IMR-90 (cell line): ENCODE measurements at regions not wholly inside any gene's neighbourhood (a gene's known extent, or its start where the extent isn't known, plus 50 kb on each side); places are given as distances from the start of the nearest gene placed in this dataset.

Experiments
- ATAC-seq: fragments of 200-7000 bp; cut with Tn5 transposase; 2 replicates; pipeline ENCODE4 v1.9.1; 2020; ENCODE audit warnings: low read depth, mild to moderate bottlenecking, moderate library complexity
- BruUV-seq: library from RNA; stranded (reverse); fragments of 400-500 nt; replicated peaks from 2 replicates; lab custom pipeline; 2021; lab: Mats Ljungman, UMichigan
- CTCF ChIA-PET: fragments of 300-600 bp; formaldehyde crosslinking; extraction: SDS; loops from one replicate; lab custom pipeline; 2021; ENCODE audit warnings: antibody characterized with exemption; lab: Yijun Ruan, JAX
- POLR2A ChIA-PET: fragments of 300-600 bp; sonication (Branson Sonifier 250); formaldehyde crosslinking; loops from one replicate; lab custom pipeline; 2022; ENCODE audit warnings: antibody characterized with exemption; ENCODE audit not compliant: unreplicated experiment; lab: Charles Lee
- DNase-seq: peaks from one replicate; pipeline ENCODE4 v3.0.0; 2013
- H2AFZ ChIP-seq: replicated peaks from 2 replicates; pipeline ENCODE3; 2013; ENCODE audit warnings: low read length, mild to moderate bottlenecking; ENCODE audit not compliant: poor library complexity
- H2AK5ac ChIP-seq: 2 replicates; pipeline ENCODE4 v1.6.1; 2013; ENCODE audit warnings: low read depth, low read length, inconsistent platforms
- H2AK9ac ChIP-seq: replicated peaks from 2 replicates; pipeline ENCODE3; 2013; ENCODE audit warnings: mild to moderate bottlenecking, low read depth, low read length, moderate library complexity; ENCODE audit not compliant: poor library complexity
- H2BK120ac ChIP-seq: 2 replicates; pipeline ENCODE4 v1.6.1; 2013; ENCODE audit warnings: low read depth, low read length, inconsistent platforms
- H2BK15ac ChIP-seq: 3 replicates; pipeline ENCODE4 v1.6.1; 2013; ENCODE audit warnings: low read depth, low read length, inconsistent platforms
- H2BK20ac ChIP-seq: 2 replicates; pipeline ENCODE4 v1.6.1; 2013; ENCODE audit warnings: low read depth, mild to moderate bottlenecking, inconsistent platforms, low read length, moderate library complexity
- H2BK5ac ChIP-seq: 2 replicates; pipeline ENCODE4 v1.6.1; 2013; ENCODE audit warnings: mild to moderate bottlenecking, low read depth, low read length, inconsistent platforms; ENCODE audit not compliant: poor library complexity, severe bottlenecking
- H3K14ac ChIP-seq: replicated peaks from 2 replicates; pipeline ENCODE4 v1.6.1; 2013; ENCODE audit warnings: low read depth, low read length, inconsistent platforms
- H3K18ac ChIP-seq: 2 replicates; pipeline ENCODE4 v1.6.1; 2013; ENCODE audit warnings: low read depth, low read length, control low read depth
- H3K23ac ChIP-seq: 2 replicates; pipeline ENCODE4 v1.6.1; 2013; ENCODE audit warnings: low read depth, low read length, inconsistent platforms
- H3K27ac ChIP-seq: 2 replicates; pipeline ENCODE4 v1.5.1; 2013; ENCODE audit warnings: mild to moderate bottlenecking, control low read depth, low read length; ENCODE audit not compliant: insufficient read depth
- H3K27me3 ChIP-seq: 2 replicates; pipeline ENCODE4 v1.6.1; 2013; ENCODE audit warnings: low read length; ENCODE audit not compliant: control insufficient read depth, insufficient read depth
- H3K36me3 ChIP-seq: 2 replicates; pipeline ENCODE4 v1.6.1; 2013; ENCODE audit warnings: low read length, mixed read lengths; ENCODE audit not compliant: control insufficient read depth, insufficient read depth
- H3K4ac ChIP-seq: 2 replicates; pipeline ENCODE4 v1.6.1; 2013; ENCODE audit warnings: low read depth, low read length, inconsistent platforms
- H3K4me1 ChIP-seq: 2 replicates; pipeline ENCODE4 v1.6.1; 2013; ENCODE audit warnings: low read length, mixed read lengths; ENCODE audit not compliant: control insufficient read depth, insufficient read depth
- H3K4me2 ChIP-seq: 2 replicates; pipeline ENCODE4 v1.6.1; 2013; ENCODE audit warnings: low read depth, mild to moderate bottlenecking, control low read depth, low read length, moderate library complexity
- H3K4me3 ChIP-seq: 2 replicates; pipeline ENCODE4 v1.5.1; 2013; ENCODE audit warnings: low read depth, mild to moderate bottlenecking, control low read depth, low read length, moderate library complexity; ENCODE audit not compliant: insufficient read depth
- H3K56ac ChIP-seq: 2 replicates; pipeline ENCODE4 v1.6.1; 2013; ENCODE audit warnings: low read length, inconsistent platforms; ENCODE audit not compliant: insufficient read depth; ENCODE audit errors: extremely low read depth
- H3K79me1 ChIP-seq, 2 experiments: 2 replicates each; pipeline ENCODE4 v1.6.1; 2013; ENCODE audit warnings: low read length in 2 of 2, inconsistent platforms in 1 of 2, low read depth in 1 of 2
- H3K9ac ChIP-seq: 2 replicates; pipeline ENCODE4 v1.6.1; 2013; ENCODE audit warnings: low read depth, low read length, control low read depth
- H3K9me1 ChIP-seq: 2 replicates; pipeline ENCODE4 v1.6.1; 2013; ENCODE audit warnings: low read length, inconsistent platforms; ENCODE audit not compliant: insufficient read depth
- H3K9me3 ChIP-seq: 2 replicates; pipeline ENCODE4 v1.6.1; 2013; ENCODE audit warnings: low read length; ENCODE audit not compliant: control insufficient read depth, insufficient read depth
- H4K20me1 ChIP-seq: 2 replicates; pipeline ENCODE4 v1.6.1; 2013; ENCODE audit warnings: low read length, inconsistent platforms; ENCODE audit not compliant: insufficient read depth
- H4K5ac ChIP-seq: 2 replicates; pipeline ENCODE4 v1.6.1; 2013; ENCODE audit warnings: mild to moderate bottlenecking, low read depth, low read length, control low read depth
- H4K8ac ChIP-seq, 2 experiments: 2 replicates each; pipeline ENCODE4 v1.6.1; 2013; ENCODE audit warnings: low read depth in 2 of 2, low read length in 2 of 2, control low read depth in 1 of 2, inconsistent platforms in 1 of 2
- H4K91ac ChIP-seq: 2 replicates; pipeline ENCODE4 v1.6.1; 2013; ENCODE audit warnings: low read depth, low read length, inconsistent platforms; ENCODE audit not compliant: insufficient read depth
- BHLHE40 ChIP-seq: fragments of 150-350 bp; IDR thresholded peaks from 2 replicates; pipeline ENCODE4 v1.6.1; 2016; ENCODE audit warnings: mild to moderate bottlenecking, low read depth, low read length
- CEBPB ChIP-seq: IDR thresholded peaks from 2 replicates; pipeline ENCODE4 v1.6.1; 2012; ENCODE audit warnings: low read depth, low read length, improper control_type of control experiment
- CHD1 ChIP-seq: IDR thresholded peaks from 2 replicates; pipeline ENCODE4 v1.6.1; 2012; ENCODE audit warnings: low read depth, low read length, improper control_type of control experiment
- CTCF ChIP-seq: conservative IDR thresholded peaks from 2 replicates; pipeline ENCODE4 v1.5.1; 2012; ENCODE audit warnings: mild to moderate bottlenecking, low read depth, low read length, improper control_type of control experiment
- ELK1 ChIP-seq: fragments of 150-350 bp; IDR thresholded peaks from 2 replicates; pipeline ENCODE4 v1.6.1; 2016; ENCODE audit warnings: low read depth, mild to moderate bottlenecking, low read length, moderate library complexity, borderline replicate concordance
- MAZ ChIP-seq: IDR thresholded peaks from 2 replicates; pipeline ENCODE4 v1.6.1; 2012; ENCODE audit warnings: low read depth, mild to moderate bottlenecking, low read length, improper control_type of control experiment, moderate library complexity, borderline replicate concordance
- MXI1 ChIP-seq: IDR thresholded peaks from 2 replicates; pipeline ENCODE4 v1.6.1; 2012; ENCODE audit warnings: low read depth, mild to moderate bottlenecking, low read length, moderate library complexity, borderline replicate concordance
- NFE2L2 ChIP-seq: fragments of 150-350 bp; IDR thresholded peaks from 2 replicates; pipeline ENCODE4 v1.6.1; 2016; ENCODE audit warnings: low read depth, mild to moderate bottlenecking, low read length
- POLR2A ChIP-seq: IDR thresholded peaks from 2 replicates; pipeline ENCODE4 v1.6.1; 2012; ENCODE audit warnings: mild to moderate bottlenecking, low read depth, low read length
- RCOR1 ChIP-seq: IDR thresholded peaks from 2 replicates; pipeline ENCODE4 v1.6.1; 2012; ENCODE audit warnings: mild to moderate bottlenecking, low read length, improper control_type of control experiment; ENCODE audit not compliant: insufficient replicate concordance
- RFX5 ChIP-seq: IDR thresholded peaks from 2 replicates; pipeline ENCODE4 v1.8.0; 2012; ENCODE audit warnings: low read depth, mild to moderate bottlenecking, low read length, moderate library complexity
- SMC3 ChIP-seq: fragments of 150-350 bp; IDR thresholded peaks from 2 replicates; pipeline ENCODE4 v1.6.1; 2016; ENCODE audit warnings: low read depth, mild to moderate bottlenecking, antibody characterized with exemption, low read length, moderate library complexity
- USF2 ChIP-seq: fragments of 150-350 bp; IDR thresholded peaks from 2 replicates; pipeline ENCODE4 v1.6.1; 2017; ENCODE audit warnings: mild to moderate bottlenecking, antibody characterized with exemption, low read length, low read depth
- WGBS, 2 experiments: methylation state at CpG; one replicate each; pipeline versions ENCODE4 v1.1.5 to v1.1.7; 2013; ENCODE audit warnings: missing lambda C conversion rate in 2 of 2; ENCODE audit not compliant: insufficient read length in 1 of 2; ENCODE audit errors: extremely low coverage in 2 of 2; 5-methylcytosine and 5-hydroxymethylcytosine counted together
- dilution Hi-C: fragments of 300-500 bp; cut with HindIII; formaldehyde crosslinking; loops from one replicate; pipeline ENCODE4 v1.14.3; 2018; ENCODE audit warnings: low sequenced_read_pairs; ENCODE audit not compliant: unreplicated experiment
- in situ Hi-C: fragments of 300-500 bp; cut with MboI; formaldehyde crosslinking; loops from 3 replicates; pipeline ENCODE4 v1.14.3; 2019; ENCODE audit warnings: low sequenced_read_pairs, inconsistent platforms, mixed read lengths
- intact Hi-C: fragments of 100-400 bp; cut with micrococcal nuclease; formaldehyde crosslinking; loops from 2 replicates; pipeline ENCODE4 v1.10.0; 2022

GRCh38 chr12:82203086-82203485, 155.1 kb downstream of the CCDC59 start:
- peaks cover 21% of the 10 kb centered on the region for H3K9me3 ChIP-seq
- H2AK5ac ChIP-seq = no peak overlapping the region
- H4K8ac ChIP-seq = no peak overlapping the region
- dilution Hi-C loops (no loop called here), intact Hi-C loops (no loop called here), in situ Hi-C loops (no loop called here)
- no peaks in the 10 kb centered on the region for H3K79me1 ChIP-seq
- H2BK5ac ChIP-seq = no peak overlapping the region
- H3K14ac ChIP-seq = no peak overlapping the region
- H3K4me1 ChIP-seq = no peaks in the 10 kb centered on the region
- H4K20me1 ChIP-seq = no peaks in the 10 kb centered on the region
- H2BK20ac ChIP-seq = no peak overlapping the region
- ATAC-seq = no peak
- H4K91ac ChIP-seq = no peak overlapping the region
- POLR2A ChIA-PET = no interaction called here
- no peak for DNase-seq
- no peak overlapping the region for H2AK9ac ChIP-seq
- no peak overlapping the region for H2AFZ ChIP-seq
- no peaks in the 10 kb centered on the region for H3K27me3 ChIP-seq
- H3K9me1 ChIP-seq = no peaks in the 10 kb centered on the region
- no peak overlapping the region for H3K9ac ChIP-seq
- no peak overlapping the region for H3K4ac ChIP-seq
- BruUV-seq = no TSS peak
- H2BK15ac ChIP-seq = no peak overlapping the region
- CTCF ChIA-PET = no interaction called here
- H3K4me2 ChIP-seq = no peak overlapping the region
- H3K23ac ChIP-seq = no peak overlapping the region
- no peaks in the 10 kb centered on the region for H3K36me3 ChIP-seq
- 67% methylated on average over 3 of the region's 4 CpGs; no CpG with 5 or more reads in 1 of the 2 experiments for WGBS, 2 experiments
- no peak overlapping the region for H4K5ac ChIP-seq
- H3K18ac ChIP-seq = no peak overlapping the region
- no peak overlapping the region for H2BK120ac ChIP-seq
- no peak overlapping the region for H3K4me3 ChIP-seq
- no peak overlapping the region for H3K56ac ChIP-seq
- no peak overlapping the region for H3K27ac ChIP-seq
- no peak for TF ChIP-seq SMC3
- TF ChIP-seq POLR2A = no peak
- TF ChIP-seq CHD1 = no peak
- TF ChIP-seq NFE2L2 = no peak
- TF ChIP-seq CEBPB = no peak
- TF ChIP-seq MXI1 = no peak
- TF ChIP-seq USF2 = no peak
- TF ChIP-seq RCOR1 = no peak
- no peak for TF ChIP-seq CTCF
- TF ChIP-seq MAZ = no peak
- no peak for TF ChIP-seq RFX5
- no peak for TF ChIP-seq ELK1
- no peak for TF ChIP-seq BHLHE40
